ENCODE measurements at regions not wholly inside any gene's neighbourhood (a gene's known extent, or its start where the extent isn't known, plus 50 kb on each side); places are given as distances from the start of the nearest gene placed in this dataset.
"Not testable (repeated sequence)": the region's sequence is repeated elsewhere in the genome, so short reads cannot be mapped to it uniquely, and the experiment has no call there.

- not testable (repeated sequence) for DNase-seq (ENCODE audit: low read depth)
Observed at GRCh38 chr11:115605397-115605796, 101.2 kb upstream of the CADM1 start.

DNA sequence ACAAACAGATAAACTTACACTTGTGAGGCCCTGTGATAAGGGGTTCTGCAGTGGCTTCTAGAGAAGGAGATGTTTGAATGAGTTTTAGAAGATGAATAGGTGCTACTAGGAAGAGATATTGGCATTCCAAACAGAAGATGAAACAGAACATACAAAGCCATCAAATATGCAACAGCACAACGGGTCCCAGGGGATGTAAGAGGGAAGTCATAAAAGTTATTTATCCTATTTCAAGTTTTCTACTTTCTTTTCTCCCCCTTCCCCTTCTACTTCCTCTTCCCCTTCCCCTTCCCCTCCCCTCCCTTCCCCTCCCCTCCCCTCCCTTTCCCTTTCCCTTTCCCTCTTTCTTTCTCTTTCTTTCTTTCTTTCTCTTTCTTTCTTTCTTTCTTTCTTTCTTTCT, 94.9 kb upstream of the CADM1 start:
- no peak for DNase-seq (ENCODE audit: low read depth)

- DNase-seq (ENCODE audit: low read depth), result no peak
Observed at GRCh38 chr11:115598257-115598901, 94.2 kb upstream of the CADM1 start.

- DNase-seq (ENCODE audit: low read depth), result no peak
Observed at GRCh38 chr11:115591380-115591779, 87.2 kb upstream of the CADM1 start.

- no peak for DNase-seq (ENCODE audit: low read depth)
Observed at GRCh38 chr11:115590254-115590653, 86.0 kb upstream of the CADM1 start.

DNA sequence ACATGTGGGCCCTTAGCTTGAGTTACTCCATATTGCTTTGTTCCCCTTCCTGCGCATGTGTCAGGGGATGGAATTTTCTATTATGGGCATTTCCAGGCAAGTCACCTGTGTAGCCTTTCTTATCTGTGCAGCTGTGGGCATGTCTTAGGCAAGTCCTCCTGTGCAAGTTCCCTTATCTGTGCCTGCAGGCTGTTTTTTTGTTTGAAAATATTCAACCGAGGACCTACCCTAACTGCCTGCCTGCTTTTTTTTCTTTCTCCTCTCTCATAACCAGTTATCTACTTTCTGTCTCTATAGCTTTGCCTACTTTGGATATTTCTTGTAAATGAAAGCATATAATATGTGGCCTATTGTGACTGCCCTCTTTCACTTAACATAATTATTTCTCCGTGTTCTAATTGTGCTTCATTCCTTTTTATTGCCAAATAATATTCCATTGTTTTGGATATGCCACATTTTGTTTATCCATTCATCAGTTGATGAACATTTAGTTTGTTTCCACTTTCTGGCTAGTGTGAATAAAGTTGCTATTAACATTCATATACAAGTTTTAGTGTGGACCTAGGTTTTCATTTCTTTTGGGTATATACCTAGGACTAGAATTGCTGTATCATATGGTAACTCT, 83.6 kb upstream of the CADM1 start:
- DNase-seq (ENCODE audit: low read depth), result no peak

GRCh38 chr11:115585361-115586024, 81.3 kb upstream of the CADM1 start:
- DNase-seq (ENCODE audit: low read depth), result no peak

- DNase-seq (ENCODE audit: low read depth), result no peak
Observed at GRCh38 chr11:115581871-115582639, 77.8 kb upstream of the CADM1 start.

GRCh38 chr11:115580927-115581680, 76.9 kb upstream of the CADM1 start:
- no peak for DNase-seq (ENCODE audit: low read depth)

GRCh38 chr11:115580416-115580815, 76.2 kb upstream of the CADM1 start:
- no peak for DNase-seq (ENCODE audit: low read depth)

- DNase-seq (ENCODE audit: low read depth), result no peak
Observed at GRCh38 chr11:115579181-115579825, 75.1 kb upstream of the CADM1 start.

GRCh38 chr11:115578275-115578674, 74.1 kb upstream of the CADM1 start:
- DNase-seq (ENCODE audit: low read depth), result no peak

DNA sequence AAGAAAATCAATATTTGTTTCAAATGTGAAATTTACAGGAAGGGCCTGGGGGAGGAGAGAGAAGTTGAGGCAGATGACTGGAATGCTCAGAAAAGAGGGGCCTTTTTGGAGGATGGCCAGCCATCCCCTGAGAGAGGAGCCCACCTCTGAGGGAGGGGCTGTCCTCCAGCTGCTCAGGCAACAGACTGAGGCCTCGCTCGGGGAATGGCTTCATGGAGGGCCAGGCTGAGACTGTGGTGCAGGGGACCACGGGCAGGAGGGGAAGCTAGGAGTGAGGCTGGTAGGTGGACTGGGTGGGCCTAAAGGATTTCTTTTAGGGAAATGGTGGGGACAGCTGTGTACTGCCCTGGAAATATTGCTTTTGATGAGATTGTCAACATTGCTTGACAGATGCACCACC, 73.5 kb upstream of the CADM1 start:
- no peak for DNase-seq (ENCODE audit: low read depth)

DNA sequence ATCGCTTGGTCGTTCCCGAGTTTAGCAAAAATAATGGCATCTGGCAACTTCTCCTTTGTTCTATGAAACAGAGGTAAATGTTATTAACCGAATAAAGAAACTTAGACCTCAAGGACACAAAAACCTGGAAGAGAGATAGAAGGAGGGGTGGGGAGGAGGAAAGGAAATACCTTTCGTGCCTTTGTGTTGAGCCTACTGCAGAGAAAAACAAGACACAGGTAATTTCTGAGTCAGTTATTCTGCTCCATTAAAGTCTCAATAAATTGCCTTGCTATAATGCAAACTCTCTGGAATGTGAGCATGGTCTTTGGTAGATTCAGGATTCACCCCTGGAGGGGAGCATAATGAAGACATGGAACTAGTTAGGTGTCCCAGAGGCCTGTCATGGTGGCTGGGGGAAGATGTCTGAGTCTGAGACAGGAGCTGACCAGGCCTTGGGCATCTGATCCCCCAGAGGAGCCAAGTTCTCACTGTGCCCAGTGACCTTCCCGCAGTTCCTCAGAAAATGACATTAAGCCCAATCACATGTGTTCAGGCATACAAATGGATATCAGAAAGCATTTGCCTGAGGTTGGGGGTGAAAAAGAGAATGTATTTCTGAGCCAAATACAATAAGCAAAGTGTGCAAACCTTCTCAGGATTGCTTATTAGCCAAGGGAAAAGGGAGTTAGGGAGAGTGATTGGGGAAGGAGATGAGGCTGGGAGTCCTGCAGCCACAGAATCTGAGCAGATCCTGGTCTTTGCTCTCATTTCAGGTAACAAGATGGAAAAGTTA, 72.6 kb upstream of the CADM1 start:
- no peak for DNase-seq (ENCODE audit: low read depth)

DNA sequence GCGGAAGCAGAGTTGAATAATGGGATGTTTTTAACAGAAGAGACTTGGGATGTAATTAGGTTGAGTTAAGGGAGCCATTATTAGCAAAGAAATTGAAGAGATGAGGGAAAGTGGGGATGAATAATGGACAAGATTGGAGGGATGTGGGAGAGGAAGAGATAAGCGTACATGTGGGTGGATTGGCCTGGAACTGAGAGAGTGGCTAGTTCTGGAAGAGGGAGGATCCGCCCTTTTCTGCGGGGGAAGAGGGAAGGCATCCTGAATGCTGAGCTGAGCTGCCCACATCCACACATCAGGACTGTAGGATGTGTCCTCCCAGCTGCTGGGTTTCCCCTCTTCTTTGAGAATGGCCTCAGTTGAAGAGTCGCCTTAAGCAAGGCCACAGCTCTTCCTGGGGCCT, 68.3 kb upstream of the CADM1 start:
- DNase-seq (ENCODE audit: low read depth), result no peak

- no peak for DNase-seq (ENCODE audit: low read depth)
Observed at GRCh38 chr11:115566180-115566764, 62.1 kb upstream of the CADM1 start.

- DNase-seq (ENCODE audit: low read depth), result no peak
Observed at GRCh38 chr11:115564851-115565250, 60.6 kb upstream of the CADM1 start.

GRCh38 chr11:115561116-115561515, 56.9 kb upstream of the CADM1 start:
- DNase-seq (ENCODE audit: low read depth), result no peak

DNA sequence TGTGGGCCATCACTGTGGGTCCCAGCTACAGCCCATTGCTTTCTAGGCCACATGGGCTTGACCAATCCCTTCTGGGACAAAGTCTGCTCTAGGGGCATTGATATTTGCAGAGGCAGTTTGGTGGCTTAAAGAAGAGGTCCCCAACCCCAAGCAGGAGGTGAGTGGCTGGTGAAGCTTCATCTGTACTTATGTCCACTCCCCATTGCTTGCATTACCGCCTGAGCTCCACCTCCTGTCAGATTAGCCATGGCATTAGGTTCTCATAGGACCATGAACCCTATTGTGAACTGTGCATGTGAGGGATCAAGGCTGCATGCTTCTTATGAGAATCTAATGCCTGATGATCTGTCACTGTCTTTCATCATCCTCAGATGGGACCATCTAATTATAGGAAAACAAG, 54.4 kb upstream of the CADM1 start:
- no peak for DNase-seq (ENCODE audit: low read depth)

- no peak for DNase-seq (ENCODE audit: low read depth)
Observed at GRCh38 chr11:115557681-115558080, 53.5 kb upstream of the CADM1 start.

All from activated T-cell treated with anti-CD3 and anti-CD28 coated beads for 24 hours (primary cell).